Ovary (tissue), 7 donors: ENCODE measurements at regions not wholly inside any gene's neighbourhood (a gene's known extent, or its start where the extent isn't known, plus 50 kb on each side); places are given as distances from the start of the nearest gene placed in this dataset. TPM values are rescaled to one million over a fixed set of nuclear protein-coding genes. Genes with fewer than 3 reads are reported as not detected.

ENCODE experiments used
- DNase-seq, 5 donors: peaks; one replicate each; pipeline ENCODE4 v3.0.0-alpha.2; 2019 to 2020
- H3K27ac ChIP-seq, 2 donors: fragments of 200-600 bp; one replicate each; pipeline versions ENCODE4 v1.5.1 to v1.8.0; 2019 to 2022
- H3K27me3 ChIP-seq: fragments of 200-600 bp; one replicate; pipeline ENCODE4 v1.8.0; 2022
- H3K36me3 ChIP-seq: fragments of 200-600 bp; sonication (generic); one replicate; pipeline ENCODE4 v1.5.1; 2019
- H3K4me1 ChIP-seq: one replicate; pipeline ENCODE4 v1.8.1; 2013; ENCODE audit warnings: mild to moderate bottlenecking, moderate library complexity; ENCODE audit not compliant: insufficient read depth
- H3K4me3 ChIP-seq: fragments of 200-600 bp; sonication (generic); one replicate; pipeline ENCODE4 v1.5.1; 2017
- H3K9me3 ChIP-seq, 2 donors: fragments of 200-600 bp in 1 of 2; sonication (generic) in 1 of 2; one replicate each; pipeline versions ENCODE4 v1.5.1 to v1.8.1; 2013 to 2019; ENCODE audit warnings: mild to moderate bottlenecking in 1 of 2, moderate library complexity in 1 of 2
- EP300 ChIP-seq: sonication (generic); formaldehyde crosslinking; IDR thresholded peaks from one replicate; pipeline ENCODE4 v1.6.1; 2017; ENCODE audit warnings: antibody characterized with exemption
- POLR2A ChIP-seq: fragments of 450-650 bp; IDR thresholded peaks from one replicate; pipeline ENCODE4 v1.6.1; 2017; ENCODE audit warnings: antibody characterized with exemption, mild to moderate bottlenecking, moderate library complexity
- whole genome bisulfite sequencing, 3 donors: extraction: QIAGEN DNeasy Blood & Tissue Kit in 1 of 3; methylation state at CpG; one replicate each; pipeline versions ENCODE4 v1.1.5 to v1.1.7; 2013 to 2017; 5-methylcytosine and 5-hydroxymethylcytosine counted together
- intact Hi-C, 4 donors: fragments of 100-400 bp; cut with DNase I; formaldehyde crosslinking; loops; one replicate each; pipeline versions ENCODE4 v1.11.0 to v1.15.1; 2022 to 2023
- small RNA-seq: library from RNA; depleted of rRNA; stranded (forward); fragments of <200 nt; gene quantifications from one replicate; pipeline ENCODE3, GENCODE V24; 2016
- TF ChIP-seq, protein P1 (sequence below), 3 donors: fragments of 450-650 bp in 2 of 3; fragments of 200-600 bp in 1 of 3; IDR thresholded peaks; one replicate each; pipeline versions ENCODE4 v1.5.1 to v1.8.0; 2016 to 2022; ENCODE audit warnings: antibody characterized with exemption in 3 of 3, mild to moderate bottlenecking in 1 of 3
- donor health status: DM: no; HTN: no; CAD: no; lungs with moderate emphysema.
- donor health status: DM: no; HTN: no; CAD: no.
- donor health status: Bipolar disorder and iron deficiency.
- donor health status: DM: no; HTN: no; CAD: no.
- donor health status: DM: yes; HTN: yes; CAD: no.

DNA sequence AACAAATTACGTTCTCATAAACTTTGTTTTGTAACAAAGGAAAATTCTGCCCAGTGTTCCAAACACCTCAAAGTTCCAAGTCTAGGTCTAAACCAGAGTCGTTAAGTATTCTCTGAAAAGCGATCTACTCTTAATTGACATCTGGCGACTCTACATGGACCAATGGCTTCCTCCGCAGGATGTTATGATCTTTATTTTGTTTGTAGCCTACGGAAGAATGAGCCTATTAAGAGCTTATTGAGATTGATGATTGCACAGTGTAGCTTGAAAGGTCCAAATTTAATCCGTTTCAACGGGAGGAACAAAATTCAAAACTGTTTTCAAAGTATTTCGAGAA lies 61.1 kb downstream of the FAM217A start:
- DNase-seq: no peak
- H3K27ac ChIP-seq: peak overlapping the region; percentile 91 to 95
- H3K27me3 ChIP-seq: no peaks in the 10 kb centered on the region
- H3K4me1 ChIP-seq: peaks cover 2% of the 10 kb centered on the region
- TF ChIP-seq, protein P1, sequence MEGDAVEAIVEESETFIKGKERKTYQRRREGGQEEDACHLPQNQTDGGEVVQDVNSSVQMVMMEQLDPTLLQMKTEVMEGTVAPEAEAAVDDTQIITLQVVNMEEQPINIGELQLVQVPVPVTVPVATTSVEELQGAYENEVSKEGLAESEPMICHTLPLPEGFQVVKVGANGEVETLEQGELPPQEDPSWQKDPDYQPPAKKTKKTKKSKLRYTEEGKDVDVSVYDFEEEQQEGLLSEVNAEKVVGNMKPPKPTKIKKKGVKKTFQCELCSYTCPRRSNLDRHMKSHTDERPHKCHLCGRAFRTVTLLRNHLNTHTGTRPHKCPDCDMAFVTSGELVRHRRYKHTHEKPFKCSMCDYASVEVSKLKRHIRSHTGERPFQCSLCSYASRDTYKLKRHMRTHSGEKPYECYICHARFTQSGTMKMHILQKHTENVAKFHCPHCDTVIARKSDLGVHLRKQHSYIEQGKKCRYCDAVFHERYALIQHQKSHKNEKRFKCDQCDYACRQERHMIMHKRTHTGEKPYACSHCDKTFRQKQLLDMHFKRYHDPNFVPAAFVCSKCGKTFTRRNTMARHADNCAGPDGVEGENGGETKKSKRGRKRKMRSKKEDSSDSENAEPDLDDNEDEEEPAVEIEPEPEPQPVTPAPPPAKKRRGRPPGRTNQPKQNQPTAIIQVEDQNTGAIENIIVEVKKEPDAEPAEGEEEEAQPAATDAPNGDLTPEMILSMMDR (IDR thresholded peaks at IDR 0.05): no peak
- no peak for TF ChIP-seq EP300
- TF ChIP-seq POLR2A: no peak
- 0 to 1% (median 1%) methylated on average over 9 of the region's 9 CpGs for WGBS, 3 donors
- H3K9me3 ChIP-seq: no peaks in the 10 kb centered on the region
- H3K4me3 ChIP-seq: peak overlapping the region; percentile 78
- intact Hi-C loops: loop anchor here in 1 of 4 donors (10.0 kb wide), 1 partner anchor 283 kb away; no protein-coding TSS in a partner anchor
- H3K36me3 ChIP-seq: no peaks in the 10 kb centered on the region

GRCh38 chr6:4018171-4018923 lies 60.6 kb downstream of the FAM217A start:
- peak; percentile 95 to 96 (median 96) for DNase-seq
- Histone ChIP-seq H3K9me3 (no peaks in the 10 kb centered on the region), H3K4me3 (peak overlapping the region; percentile 78), H3K27ac (peak overlapping the region; percentile 91 to 95), H3K27me3 (no peaks in the 10 kb centered on the region), H3K36me3 (no peaks in the 10 kb centered on the region), H3K4me1 (peaks cover 3% of the 10 kb centered on the region)
- intact Hi-C loops: loop anchor here in 1 of 4 donors (10.0 kb wide), 1 partner anchor 284 kb away; no protein-coding TSS in a partner anchor
- WGBS, 3 donors: 0 to 1% (median 0%) methylated on average over 61 to 62 of the region's 62 CpGs
- TF ChIP-seq POLR2A: peak; percentile 90
- TF ChIP-seq, protein P1 (IDR thresholded peaks at IDR 0.05): peak in 2 of 3 donors; percentile 67 to 74
- peak; percentile 23 for TF ChIP-seq EP300

Small RNAs in the stretch of these regions (small RNA-seq; reads per million reads assigned to genes)
- not detected for gene AL590004.1
